GM23248 (cell line): ENCODE measurements at regions not wholly inside any gene's neighbourhood (a gene's known extent, or its start where the extent isn't known, plus 50 kb on each side); places are given as distances from the start of the nearest gene placed in this dataset.

Experiments
- EZH2 ChIP-seq: fragments of 200-600 bp; sonication (generic); IDR thresholded peaks from 2 replicates; pipeline ENCODE4 v1.6.1; 2018; ENCODE audit warnings: antibody characterized with exemption, mild to moderate bottlenecking; ENCODE audit not compliant: insufficient read depth, poor library complexity, severe bottlenecking
- EZH2phosphoT487 ChIP-seq: fragments of 200-600 bp; sonication (generic); IDR thresholded peaks from 2 replicates; pipeline ENCODE4 v1.6.1; 2018; ENCODE audit warnings: antibody characterized with exemption, moderate library complexity, mild to moderate bottlenecking, low read depth; ENCODE audit not compliant: insufficient read depth

- TF ChIP-seq EZH2 = no peak
- no peak for TF ChIP-seq EZH2phosphoT487
These were observed 602.9 kb upstream of the HTR2C start for GRCh38 chrX:113980953-113981352.
